CD4-positive, alpha-beta memory T cell (primary cell): ENCODE measurements at regions not wholly inside any gene's neighbourhood (a gene's known extent, or its start where the extent isn't known, plus 50 kb on each side); places are given as distances from the start of the nearest gene placed in this dataset.

Experiments used
- CTCF ChIA-PET: fragments of 350-600 bp; sonication (Branson Sonifier 250); formaldehyde crosslinking; loops from one replicate; lab custom pipeline; 2021; ENCODE audit warnings: inconsistent platforms; ENCODE audit not compliant: partially characterized antibody; lab: Charles Lee
- POLR2A ChIA-PET: fragments of 350-600 bp; sonication (Branson Sonifier 250); formaldehyde crosslinking; loops from one replicate; lab custom pipeline; 2021; ENCODE audit not compliant: partially characterized antibody; lab: Charles Lee
- DNase-seq, 5 donors: peaks; one replicate each; pipeline versions ENCODE4 v3.0.0 to v3.0.0-alpha.2; 2020 to 2022; ENCODE audit warnings: mixed read lengths in 1 of 5
- H3K27ac ChIP-seq: one replicate; pipeline ENCODE4 v1.7.0; 2013; ENCODE audit warnings: low read depth, low read length
- H3K27me3 ChIP-seq: 2 replicates; pipeline ENCODE4 v1.7.0; 2013; ENCODE audit warnings: mild to moderate bottlenecking, low read length, moderate library complexity; ENCODE audit not compliant: insufficient read depth
- H3K36me3 ChIP-seq: 2 replicates; pipeline ENCODE4 v1.7.0; 2013; ENCODE audit warnings: mild to moderate bottlenecking, low read length, moderate library complexity; ENCODE audit not compliant: insufficient read depth
- H3K4me1 ChIP-seq: 2 replicates; pipeline ENCODE4 v1.7.0; 2013; ENCODE audit warnings: mild to moderate bottlenecking, low read length, moderate library complexity; ENCODE audit not compliant: insufficient read depth
- H3K4me3 ChIP-seq, 2 donors: one replicate each; pipeline ENCODE4 v1.7.0; 2013; ENCODE audit warnings: low read length in 2 of 2, mild to moderate bottlenecking in 1 of 2
- H3K9me3 ChIP-seq, 2 donors: one replicate each; pipeline ENCODE4 v1.7.0; 2013; ENCODE audit warnings: low read length in 2 of 2, control low read depth in 1 of 2; ENCODE audit not compliant: control insufficient read depth in 1 of 2
- H3K27ac Mint-ChIP-seq, 7 donors: one replicate each; pipeline ENCODE4 v1.8.0; 2020 to 2021; ENCODE audit warnings: mixed read lengths in 7 of 7, mild to moderate bottlenecking in 6 of 7, inconsistent platforms in 3 of 7, moderate library complexity in 3 of 7
- H3K27me3 Mint-ChIP-seq, 2 donors: one replicate each; pipeline ENCODE4 v1.8.0; 2020 to 2021; ENCODE audit warnings: mixed read lengths in 2 of 2
- H3K36me3 Mint-ChIP-seq, 2 donors: one replicate each; pipeline ENCODE4 v1.8.0; 2020 to 2021; ENCODE audit warnings: mixed read lengths in 2 of 2, inconsistent platforms in 1 of 2, mild to moderate bottlenecking in 1 of 2
- H3K4me1 Mint-ChIP-seq, 4 donors: one replicate each; pipeline ENCODE4 v1.8.0; 2020 to 2021; ENCODE audit warnings: mixed read lengths in 4 of 4, mild to moderate bottlenecking in 1 of 4
- H3K4me3 Mint-ChIP-seq, 8 donors: one replicate each; pipeline ENCODE4 v1.8.0; 2020 to 2021; ENCODE audit warnings: mixed read lengths in 8 of 8, mild to moderate bottlenecking in 7 of 8, moderate library complexity in 6 of 8, inconsistent platforms in 3 of 8
- H3K9me3 Mint-ChIP-seq, 8 donors: one replicate each; pipeline ENCODE4 v1.8.0; 2020 to 2021; ENCODE audit warnings: mixed read lengths in 8 of 8, mild to moderate bottlenecking in 5 of 8, inconsistent platforms in 3 of 8, moderate library complexity in 1 of 8
- intact Hi-C: fragments of 100-400 bp; cut with micrococcal nuclease; formaldehyde crosslinking; loops from one replicate; pipeline ENCODE4 v1.15.1; 2023

GRCh38 chrX:20388594-20388993, 121.9 kb upstream of the RPS6KA3 start:
- Histone ChIP-seq H3K9me3 (no peaks in the 10 kb centered on the region), H3K36me3 (no peaks in the 10 kb centered on the region), H3K4me3 (no peak overlapping the region), H3K27ac (no peak overlapping the region), H3K4me1 (peaks cover under 1% of the 10 kb centered on the region), H3K27me3 (no peaks in the 10 kb centered on the region)
- intact Hi-C loops, result no loop called here
- no peaks in the 10 kb centered on the region for H3K9me3 Mint-ChIP-seq
- no peak overlapping the region for H3K27ac Mint-ChIP-seq
- H3K36me3 Mint-ChIP-seq, result no peaks in the 10 kb centered on the region
- DNase-seq, result no peak
- no peak overlapping the region for H3K4me3 Mint-ChIP-seq
- POLR2A ChIA-PET, result no interaction called here
- no peaks in the 10 kb centered on the region for H3K4me1 Mint-ChIP-seq
- no peaks in the 10 kb centered on the region for H3K27me3 Mint-ChIP-seq
- CTCF ChIA-PET, result no interaction called here

DNA sequence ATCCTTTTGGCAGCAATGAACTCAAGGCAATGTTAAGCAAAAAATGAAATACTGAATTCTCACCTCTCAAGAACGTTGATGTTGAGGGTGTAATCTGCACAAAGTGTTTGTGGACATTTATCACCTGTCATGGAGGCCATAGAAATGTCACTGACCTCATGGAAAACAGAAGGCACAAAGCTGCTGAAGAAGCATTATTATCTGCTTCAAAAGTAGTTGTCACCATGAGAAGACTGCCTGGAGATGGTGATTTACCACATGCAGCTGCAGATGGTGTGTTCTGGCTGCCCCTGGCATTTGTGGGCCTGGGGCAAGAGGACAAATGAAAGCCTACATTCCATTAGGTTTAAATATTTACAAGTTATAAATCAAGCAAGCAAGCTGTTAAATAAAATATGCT, 116.8 kb upstream of the RPS6KA3 start:
- Mint-ChIP-seq H3K4me1 (peaks cover 10 to 18% (median 13%) of the 10 kb centered on the region in 4 donors), H3K27me3 (no peaks in the 10 kb centered on the region), H3K9me3 (peaks cover 0 to 4% (median 0%) of the 10 kb centered on the region in 8 donors), H3K27ac (no peak overlapping the region), H3K36me3 (no peaks in the 10 kb centered on the region), H3K4me3 (no peak overlapping the region)
- no peaks in the 10 kb centered on the region for H3K9me3 ChIP-seq
- H3K4me1 ChIP-seq, result peaks cover 16% of the 10 kb centered on the region
- intact Hi-C loops, result no loop called here
- no peak overlapping the region for H3K27ac ChIP-seq
- no peak overlapping the region for H3K4me3 ChIP-seq
- CTCF ChIA-PET, result no interaction called here
- H3K36me3 ChIP-seq, result no peaks in the 10 kb centered on the region
- no peaks in the 10 kb centered on the region for H3K27me3 ChIP-seq
- POLR2A ChIA-PET, result no interaction called here
- DNase-seq, result no peak

DNA sequence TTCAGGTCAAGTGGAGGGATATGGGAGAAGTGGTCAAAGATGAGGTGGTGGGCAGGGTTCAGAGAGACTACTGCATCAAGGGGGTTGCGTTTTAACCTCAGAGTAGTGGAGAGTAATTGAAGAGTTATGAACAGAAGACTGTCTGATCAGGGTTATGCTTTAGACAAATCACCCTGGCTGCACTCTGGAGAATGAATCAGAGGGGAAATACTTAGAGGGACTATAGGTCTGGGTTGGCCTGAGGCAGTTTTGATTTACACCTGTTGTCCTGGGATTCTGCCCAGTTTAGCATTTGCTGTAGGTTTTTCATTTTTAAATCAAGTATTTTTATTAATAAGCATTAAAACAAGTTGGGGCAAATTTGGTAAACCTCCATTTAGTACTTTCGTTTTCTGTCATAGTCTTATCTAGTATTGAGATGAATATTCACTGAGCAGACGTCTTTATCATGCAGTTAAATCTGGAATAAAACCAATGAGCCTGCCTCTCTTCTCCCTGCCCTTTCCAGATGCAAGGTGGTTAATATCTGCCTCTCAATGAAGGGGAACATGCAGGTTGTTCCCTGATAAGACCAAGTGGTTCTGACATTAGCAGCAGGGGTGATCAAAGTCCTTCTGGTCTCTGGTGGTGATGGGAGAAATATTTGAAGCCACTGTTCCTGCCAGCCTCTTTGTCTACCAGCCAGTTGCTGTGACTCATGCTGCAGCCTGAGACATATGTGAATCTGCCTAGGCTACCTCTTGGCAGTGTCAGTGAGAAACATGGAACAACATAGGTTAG, 116.0 kb upstream of the RPS6KA3 start:
- H3K27me3 Mint-ChIP-seq, result no peaks in the 10 kb centered on the region
- Histone ChIP-seq H3K4me1 (peaks cover 21% of the 10 kb centered on the region), H3K27ac (no peak overlapping the region), H3K4me3 (no peak overlapping the region), H3K36me3 (no peaks in the 10 kb centered on the region), H3K27me3 (no peaks in the 10 kb centered on the region), H3K9me3 (no peaks in the 10 kb centered on the region)
- H3K9me3 Mint-ChIP-seq, result peaks cover 0 to 4% (median 0%) of the 10 kb centered on the region in 8 donors
- ChIA-PET POLR2A (no interaction called here), CTCF (no interaction called here)
- no peak for DNase-seq
- peaks cover 16 to 25% (median 19%) of the 10 kb centered on the region in 4 donors for H3K4me1 Mint-ChIP-seq
- no peaks in the 10 kb centered on the region for H3K36me3 Mint-ChIP-seq
- peak overlapping the region in 5 of 7 donors; percentile 18 to 81 (median 43) for H3K27ac Mint-ChIP-seq
- peak overlapping the region; percentile 21 to 84 (median 62) for H3K4me3 Mint-ChIP-seq
- intact Hi-C loops, result no loop called here

- DNase-seq, result no peak
- POLR2A ChIA-PET, result no interaction called here
- Histone ChIP-seq H3K4me3 (no peak overlapping the region), H3K9me3 (no peaks in the 10 kb centered on the region), H3K36me3 (no peaks in the 10 kb centered on the region), H3K27me3 (no peaks in the 10 kb centered on the region), H3K4me1 (peaks cover 21% of the 10 kb centered on the region), H3K27ac (no peak overlapping the region)
- H3K27me3 Mint-ChIP-seq, result no peaks in the 10 kb centered on the region
- intact Hi-C loops, result no loop called here
- no peaks in the 10 kb centered on the region for H3K36me3 Mint-ChIP-seq
- H3K27ac Mint-ChIP-seq, result peak overlapping the region in 4 of 7 donors; percentile 18 to 57 (median 18)
- CTCF ChIA-PET, result no interaction called here
- peaks cover 0 to 4% (median 0%) of the 10 kb centered on the region in 8 donors for H3K9me3 Mint-ChIP-seq
- peaks cover 16 to 31% (median 23%) of the 10 kb centered on the region in 4 donors for H3K4me1 Mint-ChIP-seq
- peak overlapping the region in 5 of 8 donors; percentile 17 to 84 (median 55) for H3K4me3 Mint-ChIP-seq
Observed at GRCh38 chrX:20382082-20382481, 115.4 kb upstream of the RPS6KA3 start.

- Histone ChIP-seq H3K36me3 (no peaks in the 10 kb centered on the region), H3K9me3 (no peaks in the 10 kb centered on the region), H3K4me3 (no peak overlapping the region), H3K4me1 (peaks cover 25% of the 10 kb centered on the region), H3K27ac (no peak overlapping the region), H3K27me3 (no peaks in the 10 kb centered on the region)
- Mint-ChIP-seq H3K27me3 (no peaks in the 10 kb centered on the region), H3K9me3 (peaks cover 0 to 4% (median 0%) of the 10 kb centered on the region in 8 donors), H3K4me3 (peak overlapping the region in 6 of 8 donors; percentile 3 to 70 (median 21)), H3K27ac (peak overlapping the region in 4 of 7 donors; percentile 22 to 80 (median 30)), H3K36me3 (no peaks in the 10 kb centered on the region), H3K4me1 (peaks cover 21 to 39% (median 32%) of the 10 kb centered on the region in 4 donors)
- intact Hi-C loops, result no loop called here
- POLR2A ChIA-PET, result interaction anchor here (0.8 to 1.2 kb wide), 2 partner anchors 60 to 111 kb away, joined by 3 to 4 read pairs; no protein-coding TSS in a partner anchor
- CTCF ChIA-PET, result interaction anchor here (0.5 kb wide), 1 partner anchor 1009 kb away, joined by 4 read pairs; no protein-coding TSS in a partner anchor
- DNase-seq, result peak in 3 of 5 donors; percentile 3 to 33 (median 4)
Observed at GRCh38 chrX:20378233-20378920, 111.7 kb upstream of the RPS6KA3 start.

- POLR2A ChIA-PET, result no interaction called here
Observed at GRCh38 chrX:20374900-20375438, 108.3 kb upstream of the RPS6KA3 start.

DNA sequence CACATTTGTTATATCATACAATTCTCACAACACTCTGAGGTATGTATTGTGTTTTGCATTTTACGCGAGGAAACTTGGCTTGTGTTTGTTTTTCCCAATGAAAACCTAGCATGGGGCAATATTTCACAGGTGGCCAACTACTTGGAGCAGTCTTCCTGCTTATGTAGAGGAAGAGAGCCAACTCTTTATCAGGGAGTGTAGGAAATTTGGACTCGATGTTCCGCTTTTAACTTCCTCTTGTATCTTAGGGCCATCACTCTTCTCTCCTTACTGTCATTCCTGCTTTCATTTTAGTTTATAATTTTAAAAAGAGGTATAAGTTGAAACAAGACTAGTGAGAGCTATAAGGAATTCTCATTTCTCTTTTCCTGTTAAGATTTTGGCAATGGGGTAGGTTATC, 107.7 kb upstream of the RPS6KA3 start:
- intact Hi-C loops, result no loop called here
- Histone ChIP-seq H3K4me1 (peaks cover 15% of the 10 kb centered on the region), H3K27ac (no peak overlapping the region), H3K9me3 (no peaks in the 10 kb centered on the region), H3K36me3 (no peaks in the 10 kb centered on the region), H3K4me3 (no peak overlapping the region), H3K27me3 (no peaks in the 10 kb centered on the region)
- ChIA-PET POLR2A (interaction anchor here (0.6 kb wide), 1 partner anchor 186 kb away, joined by 3 read pairs; no protein-coding TSS in a partner anchor), CTCF (no interaction called here)
- Mint-ChIP-seq H3K36me3 (no peaks in the 10 kb centered on the region), H3K4me1 (peaks cover 11 to 25% (median 20%) of the 10 kb centered on the region in 4 donors), H3K27ac (peak overlapping the region in 1 of 7 donors; percentile 38), H3K27me3 (no peaks in the 10 kb centered on the region), H3K4me3 (no peak overlapping the region), H3K9me3 (peaks cover 0 to 2% (median 0%) of the 10 kb centered on the region in 8 donors)
- no peak for DNase-seq

More at GRCh38 chrX:20374900-20375438, 108.3 kb upstream of the RPS6KA3 start:
- no peaks in the 10 kb centered on the region for H3K27me3 Mint-ChIP-seq
- H3K36me3 Mint-ChIP-seq, result no peaks in the 10 kb centered on the region
- H3K4me1 ChIP-seq, result peaks cover 15% of the 10 kb centered on the region
- intact Hi-C loops, result no loop called here
- no peaks in the 10 kb centered on the region for H3K27me3 ChIP-seq
- no peaks in the 10 kb centered on the region for H3K36me3 ChIP-seq
- no peak overlapping the region for H3K4me3 ChIP-seq
- peak overlapping the region in 3 of 8 donors; percentile 6 to 54 (median 19) for H3K4me3 Mint-ChIP-seq
- no peaks in the 10 kb centered on the region for H3K9me3 ChIP-seq
- CTCF ChIA-PET, result no interaction called here
- H3K27ac Mint-ChIP-seq, result peak overlapping the region in 1 of 7 donors; percentile 38
- no peak for DNase-seq
- peaks cover 0 to 4% (median 0%) of the 10 kb centered on the region in 8 donors for H3K9me3 Mint-ChIP-seq
- H3K4me1 Mint-ChIP-seq, result peaks cover 11 to 25% (median 21%) of the 10 kb centered on the region in 4 donors
- H3K27ac ChIP-seq, result no peak overlapping the region
